Vagina (tissue), 2 donors: ENCODE measurements at regions not wholly inside any gene's neighbourhood (a gene's known extent, or its start where the extent isn't known, plus 50 kb on each side); places are given as distances from the start of the nearest gene placed in this dataset.

Source experiments
- POLR2A ChIP-seq, 2 donors: fragments of 450-650 bp; IDR thresholded peaks; one replicate each; pipeline ENCODE4 v1.6.1; 2017; ENCODE audit warnings: antibody characterized with exemption in 2 of 2, mild to moderate bottlenecking in 2 of 2, moderate library complexity in 2 of 2
- POLR2AphosphoS5 ChIP-seq, 2 donors: sonication (generic); formaldehyde crosslinking; IDR thresholded peaks; one replicate each; pipeline ENCODE4 v1.9.0; 2017; ENCODE audit warnings: antibody characterized with exemption in 2 of 2, mild to moderate bottlenecking in 2 of 2, low read depth in 1 of 2; ENCODE audit not compliant: insufficient read depth in 1 of 2

GRCh38 chr2:57408587-57408986 is 638.0 kb upstream of the VRK2 start:
- no peak for TF ChIP-seq POLR2AphosphoS5 (IDR thresholded peaks at IDR 0.05; ENCODE audit: insufficient read depth in 1 of 2, low read depth in 1 of 2)
- no peak for TF ChIP-seq POLR2A (IDR thresholded peaks at IDR 0.05)
